ENCODE measurements at regions not wholly inside any gene's neighbourhood (a gene's known extent, or its start where the extent isn't known, plus 50 kb on each side); places are given as distances from the start of the nearest gene placed in this dataset.

GRCh38 chr9:80934095-80934494, 755.3 kb downstream of the TLE1 start:
- BruUV-seq (replicated peaks) = no TSS peak
- H3K4me1 ChIP-seq (replicated peaks in 1 of 2; ENCODE audit: control insufficient read depth in 2 of 2, insufficient read depth in 2 of 2, low read length in 2 of 2) = no peaks in the 10 kb centered on the region
- no peaks in the 10 kb centered on the region for H3K79me2 ChIP-seq (ENCODE audit: control insufficient read depth, insufficient read depth, low read length)
- H4K20me1 ChIP-seq (replicated peaks; ENCODE audit: control insufficient read depth, insufficient read depth, low read length) = no peaks in the 10 kb centered on the region
- ATAC-seq = no peak
- H3K27me3 ChIP-seq (ENCODE audit: control insufficient read depth in 2 of 2, insufficient read depth in 2 of 2, low read length in 2 of 2) = no peaks in the 10 kb centered on the region
- in situ Hi-C loops (cut with MboI) (no loop called here), intact Hi-C loops (cut with micrococcal nuclease) (no loop called here)
- ChIA-PET CTCF (ENCODE audit: low intra/inter-chr PET ratio) (no interaction called here), POLR2A (no interaction called here)
- no peak overlapping the region for H2AFZ ChIP-seq (ENCODE audit: low read depth, low read length)
- FAIRE-seq = no peak
- H3K9me3 ChIP-seq (replicated peaks; ENCODE audit: control insufficient read depth, insufficient read depth, low read depth, low read length) = no peaks in the 10 kb centered on the region
- no peak overlapping the region for H3K4me2 ChIP-seq (ENCODE audit: insufficient read depth, low read length)
- H3K4me3 ChIP-seq = no peak overlapping the region
- WGBS (ENCODE audit: insufficient coverage, low coverage, missing lambda C conversion rate) = 0% methylated on average over 3 of the region's 3 CpGs
- H3K36me3 ChIP-seq (ENCODE audit: control insufficient read depth, insufficient read depth, low read length) = no peaks in the 10 kb centered on the region
- no peak overlapping the region for H3K27ac ChIP-seq (ENCODE audit: extremely low read depth, low read depth, low read length)
- no peak for DNase-seq (ENCODE audit: extremely low read depth in 1 of 4, low spot score in 3 of 4)
- no peak for TF ChIP-seq CREB3 (tag; conservative IDR thresholded peaks at IDR 0.05; ENCODE audit: low read depth)
- no peak for TF ChIP-seq NRF1 (conservative IDR thresholded peaks at IDR 0.05 in 1 of 2, IDR thresholded peaks at IDR 0.05 in 1 of 2)
- TF ChIP-seq RUNX1 (IDR thresholded peaks at IDR 0.05; ENCODE audit: low read depth) = no peak
- no peak overlapping the region for H3K9ac ChIP-seq (ENCODE audit: insufficient read depth in 1 of 2, low read depth in 2 of 2, low read length in 2 of 2)
- no peaks in the 10 kb centered on the region for H3K9me1 ChIP-seq (ENCODE audit: control insufficient read depth, insufficient read depth, low read length)

GRCh38 chr9:80932947-80933780, 756.2 kb downstream of the TLE1 start:
- no peak for FAIRE-seq
- BruUV-seq (replicated peaks) = no TSS peak
- POLR2A ChIA-PET = no interaction called here
- TF ChIP-seq ZNF280B (CRISPR knock-in tag; IDR thresholded peaks at IDR 0.05) (no peak), SMAD1 (IDR thresholded peaks at IDR 0.05; ENCODE audit: low read depth, low read length, partially characterized antibody) (no peak), U2AF2 (optimal IDR thresholded peaks at IDR 0.05; ENCODE audit: low read depth, low read length) (no peak), PTTG1 (tag; IDR thresholded peaks at IDR 0.05; ENCODE audit: low read depth) (no peak), ZKSCAN8 (CRISPR knock-in tag; IDR thresholded peaks at IDR 0.05) (no peak), PATZ1 (CRISPR knock-in tag; IDR thresholded peaks at IDR 0.05; ENCODE audit: borderline replicate concordance) (no peak)

More at GRCh38 chr9:80932947-80933780, 756.2 kb downstream of the TLE1 start:
- Histone ChIP-seq H3K4me3 (no peak overlapping the region), H3K9ac (ENCODE audit: insufficient read depth in 1 of 2, low read depth in 2 of 2, low read length in 2 of 2) (no peak overlapping the region), H3K27ac (ENCODE audit: extremely low read depth, low read depth, low read length) (no peak overlapping the region), H3K27me3 (ENCODE audit: control insufficient read depth in 2 of 2, insufficient read depth in 2 of 2, low read length in 2 of 2) (no peaks in the 10 kb centered on the region), H3K9me3 (replicated peaks; ENCODE audit: control insufficient read depth, insufficient read depth, low read depth, low read length) (no peaks in the 10 kb centered on the region), H3K4me1 (replicated peaks in 1 of 2; ENCODE audit: control insufficient read depth in 2 of 2, insufficient read depth in 2 of 2, low read length in 2 of 2) (no peaks in the 10 kb centered on the region), H3K79me2 (ENCODE audit: control insufficient read depth, insufficient read depth, low read length) (no peaks in the 10 kb centered on the region), H3K9me1 (ENCODE audit: control insufficient read depth, insufficient read depth, low read length) (no peaks in the 10 kb centered on the region), H4K20me1 (replicated peaks; ENCODE audit: control insufficient read depth, insufficient read depth, low read length) (no peaks in the 10 kb centered on the region), H3K4me2 (ENCODE audit: insufficient read depth, low read length) (no peak overlapping the region), H3K36me3 (ENCODE audit: control insufficient read depth, insufficient read depth, low read length) (no peaks in the 10 kb centered on the region), H2AFZ (ENCODE audit: low read depth, low read length) (no peak overlapping the region)
- in situ Hi-C loops (cut with MboI) = no loop called here
- no peak for ATAC-seq
- intact Hi-C loops (cut with micrococcal nuclease) = no loop called here
- WGBS (ENCODE audit: insufficient coverage, low coverage, missing lambda C conversion rate) = 0% methylated on average over 5 of the region's 7 CpGs
- no peak for DNase-seq (ENCODE audit: extremely low read depth in 1 of 4, low spot score in 3 of 4)
- CTCF ChIA-PET (ENCODE audit: low intra/inter-chr PET ratio) = no interaction called here
